Trophoblast cell (in vitro differentiated cells and primary cell): ENCODE measurements at regions not wholly inside any gene's neighbourhood (a gene's known extent, or its start where the extent isn't known, plus 50 kb on each side); places are given as distances from the start of the nearest gene placed in this dataset.

Experiments
- DNase-seq, 2 donors: peaks; one replicate each; pipeline ENCODE4 v3.0.0-alpha.2; 2016
- H2AFZ ChIP-seq: 2 replicates; pipeline ENCODE4 v1.6.1; 2013; ENCODE audit warnings: low read length, moderate library complexity, mild to moderate bottlenecking; ENCODE audit not compliant: insufficient read depth, poor library complexity
- H2AK5ac ChIP-seq: 2 replicates; pipeline ENCODE4 v1.6.1; 2013; ENCODE audit warnings: mild to moderate bottlenecking, low read length
- H2BK120ac ChIP-seq: 2 replicates; pipeline ENCODE4 v1.6.1; 2013; ENCODE audit warnings: low read length, mild to moderate bottlenecking, moderate library complexity; ENCODE audit not compliant: insufficient read depth, poor library complexity
- H2BK12ac ChIP-seq: 2 replicates; pipeline ENCODE4 v1.6.1; 2013; ENCODE audit warnings: mild to moderate bottlenecking, low read length, moderate library complexity
- H2BK5ac ChIP-seq: 2 replicates; pipeline ENCODE4 v1.6.1; 2013; ENCODE audit warnings: low read length, low read depth, moderate library complexity, mild to moderate bottlenecking; ENCODE audit not compliant: poor library complexity
- H3K14ac ChIP-seq: 2 replicates; pipeline ENCODE4 v1.6.1; 2013; ENCODE audit warnings: mild to moderate bottlenecking, low read length
- H3K18ac ChIP-seq: 2 replicates; pipeline ENCODE4 v1.6.1; 2013; ENCODE audit warnings: mild to moderate bottlenecking, low read length
- H3K23ac ChIP-seq: 2 replicates; pipeline ENCODE4 v1.6.1; 2013; ENCODE audit warnings: low read length
- H3K27ac ChIP-seq: 2 replicates; pipeline ENCODE4 v1.5.1; 2013; ENCODE audit warnings: low read depth, mild to moderate bottlenecking, inconsistent platforms, low read length, moderate library complexity
- H3K27me3 ChIP-seq: 2 replicates; pipeline ENCODE4 v1.6.1; 2013; ENCODE audit warnings: inconsistent platforms, mild to moderate bottlenecking, low read length, moderate library complexity; ENCODE audit not compliant: insufficient read depth
- H3K36me3 ChIP-seq, 2 experiments: 1 replicate in 1 of 2; 2 replicates in 1 of 2; pipeline ENCODE4 v1.6.1; 2013; ENCODE audit warnings: low read length in 2 of 2, mild to moderate bottlenecking in 2 of 2, moderate library complexity in 1 of 2; ENCODE audit not compliant: insufficient read depth in 2 of 2, control insufficient read depth in 1 of 2
- H3K4ac ChIP-seq: 2 replicates; pipeline ENCODE4 v1.6.1; 2013; ENCODE audit warnings: low read depth, mild to moderate bottlenecking, low read length, moderate library complexity
- H3K4me1 ChIP-seq, 2 experiments: 1 replicate in 1 of 2; 2 replicates in 1 of 2; pipeline ENCODE4 v1.6.1; 2013; ENCODE audit warnings: low read length in 2 of 2, mild to moderate bottlenecking in 2 of 2, moderate library complexity in 1 of 2; ENCODE audit not compliant: insufficient read depth in 2 of 2, control insufficient read depth in 1 of 2
- H3K4me2 ChIP-seq: 2 replicates; pipeline ENCODE4 v1.6.1; 2013; ENCODE audit warnings: inconsistent platforms, mild to moderate bottlenecking, low read length, moderate library complexity
- H3K4me3 ChIP-seq: 2 replicates; pipeline ENCODE4 v1.5.1; 2013; ENCODE audit warnings: mild to moderate bottlenecking, low read depth, low read length, inconsistent platforms
- H3K79me1 ChIP-seq: one replicate; pipeline ENCODE4 v1.6.1; 2013; ENCODE audit warnings: low read length
- H3K79me2 ChIP-seq: 2 replicates; pipeline ENCODE4 v1.6.1; 2013; ENCODE audit warnings: low read length, mild to moderate bottlenecking; ENCODE audit not compliant: control insufficient read depth, insufficient read depth, poor library complexity
- H3K9ac ChIP-seq: 2 replicates; pipeline ENCODE4 v1.6.1; 2013; ENCODE audit warnings: mild to moderate bottlenecking, low read length
- H3K9me3 ChIP-seq: 2 replicates; pipeline ENCODE4 v1.6.1; 2013; ENCODE audit warnings: low read depth, mild to moderate bottlenecking, control low read depth, inconsistent platforms, low read length; ENCODE audit not compliant: insufficient read depth
- H4K12ac ChIP-seq: 2 replicates; pipeline ENCODE4 v1.6.1; 2013; ENCODE audit warnings: low read depth, mild to moderate bottlenecking, low read length, moderate library complexity
- H4K8ac ChIP-seq: 2 replicates; pipeline ENCODE4 v1.6.1; 2013; ENCODE audit warnings: low read depth, mild to moderate bottlenecking, low read length, moderate library complexity
- H4K91ac ChIP-seq: one replicate; pipeline ENCODE4 v1.6.1; 2013; ENCODE audit warnings: low read depth, mild to moderate bottlenecking, low read length, moderate library complexity
- WGBS: extraction: QIAGEN DNeasy Blood & Tissue Kit; methylation state at CpG from one replicate; pipeline ENCODE4 v1.1.7; 2013; ENCODE audit warnings: missing lambda C conversion rate; ENCODE audit not compliant: insufficient read length, insufficient coverage; ENCODE audit errors: extremely low coverage; 5-methylcytosine and 5-hydroxymethylcytosine counted together

GRCh38 chrX:97705936-97706335 is 822.2 kb downstream of the RPA4 start:
- no peak overlapping the region for H4K12ac ChIP-seq
- H3K27me3 ChIP-seq, result no peaks in the 10 kb centered on the region
- H2BK5ac ChIP-seq, result no peak overlapping the region
- no peak overlapping the region for H2AFZ ChIP-seq
- H3K4ac ChIP-seq, result no peak overlapping the region
- no peak for DNase-seq
- H3K4me3 ChIP-seq, result no peak overlapping the region
- no peak overlapping the region for H3K4me2 ChIP-seq
- H3K36me3 ChIP-seq, result no peaks in the 10 kb centered on the region
- WGBS, result no CpG with 5 or more reads among the region's 2 CpGs
- no peak overlapping the region for H4K8ac ChIP-seq
- H3K9me3 ChIP-seq, result no peaks in the 10 kb centered on the region
- H3K18ac ChIP-seq, result no peak overlapping the region
- H2AK5ac ChIP-seq, result no peak overlapping the region
- H3K14ac ChIP-seq, result no peak overlapping the region
- H3K4me1 ChIP-seq, result no peaks in the 10 kb centered on the region
- no peak overlapping the region for H3K9ac ChIP-seq
- no peaks in the 10 kb centered on the region for H3K79me1 ChIP-seq
- H3K23ac ChIP-seq, result no peak overlapping the region
- no peak overlapping the region for H2BK120ac ChIP-seq
- no peak overlapping the region for H4K91ac ChIP-seq
- no peak overlapping the region for H3K27ac ChIP-seq
- H3K79me2 ChIP-seq, result no peaks in the 10 kb centered on the region
- H2BK12ac ChIP-seq, result no peak overlapping the region

GRCh38 chrX:97714072-97714471 is 830.4 kb downstream of the RPA4 start:
- H3K79me1 ChIP-seq, result no peaks in the 10 kb centered on the region
- no peak overlapping the region for H3K4ac ChIP-seq
- H2AK5ac ChIP-seq, result no peak overlapping the region
- no peak overlapping the region for H3K18ac ChIP-seq
- H3K14ac ChIP-seq, result no peak overlapping the region
- no peak overlapping the region for H2AFZ ChIP-seq
- H3K9me3 ChIP-seq, result no peaks in the 10 kb centered on the region
- DNase-seq, result no peak
- H4K8ac ChIP-seq, result no peak overlapping the region
- no peak overlapping the region for H3K4me2 ChIP-seq
- no peak overlapping the region for H4K91ac ChIP-seq
- no peak overlapping the region for H3K23ac ChIP-seq
- H3K9ac ChIP-seq, result no peak overlapping the region
- H3K36me3 ChIP-seq, result no peaks in the 10 kb centered on the region
- H3K27me3 ChIP-seq, result no peaks in the 10 kb centered on the region
- no peaks in the 10 kb centered on the region for H3K4me1 ChIP-seq
- no peak overlapping the region for H2BK12ac ChIP-seq
- no peak overlapping the region for H2BK120ac ChIP-seq
- no peak overlapping the region for H2BK5ac ChIP-seq
- no peaks in the 10 kb centered on the region for H3K79me2 ChIP-seq
- no peak overlapping the region for H4K12ac ChIP-seq
- no peak overlapping the region for H3K27ac ChIP-seq
- no peak overlapping the region for H3K4me3 ChIP-seq

GRCh38 chrX:97728215-97728614 is 844.5 kb downstream of the RPA4 start:
- no peak overlapping the region for H3K23ac ChIP-seq
- H3K4ac ChIP-seq, result no peak overlapping the region
- no peak overlapping the region for H2AK5ac ChIP-seq
- no peak overlapping the region for H2AFZ ChIP-seq
- no peak overlapping the region for H2BK120ac ChIP-seq
- no peak overlapping the region for H3K4me3 ChIP-seq
- no peak overlapping the region for H3K9ac ChIP-seq
- no peak overlapping the region for H3K4me2 ChIP-seq
- no peaks in the 10 kb centered on the region for H3K9me3 ChIP-seq
- no peak overlapping the region for H2BK5ac ChIP-seq
- H3K14ac ChIP-seq, result no peak overlapping the region
- no peak overlapping the region for H2BK12ac ChIP-seq
- H4K91ac ChIP-seq, result no peak overlapping the region
- no peak overlapping the region for H3K27ac ChIP-seq
- no peak overlapping the region for H4K12ac ChIP-seq
- no CpG with 5 or more reads among the region's 2 CpGs for whole genome bisulfite sequencing
- no peaks in the 10 kb centered on the region for H3K27me3 ChIP-seq
- DNase-seq, result no peak
- no peak overlapping the region for H3K18ac ChIP-seq
- no peak overlapping the region for H4K8ac ChIP-seq
- no peaks in the 10 kb centered on the region for H3K36me3 ChIP-seq
- H3K4me1 ChIP-seq, result no peaks in the 10 kb centered on the region
- H3K79me2 ChIP-seq, result no peaks in the 10 kb centered on the region
- H3K79me1 ChIP-seq, result no peaks in the 10 kb centered on the region

GRCh38 chrX:97740044-97740443 is 856.3 kb downstream of the RPA4 start:
- Histone ChIP-seq H3K23ac (no peak overlapping the region), H4K12ac (no peak overlapping the region)

GRCh38 chrX:97740886-97741285 is 857.2 kb downstream of the RPA4 start:
- Histone ChIP-seq H2AFZ (no peak overlapping the region), H3K4me1 (no peaks in the 10 kb centered on the region), H3K23ac (no peak overlapping the region), H3K4me2 (no peak overlapping the region), H3K27ac (no peak overlapping the region), H4K91ac (no peak overlapping the region), H2BK5ac (no peak overlapping the region), H3K79me2 (no peaks in the 10 kb centered on the region), H3K18ac (no peak overlapping the region), H3K4me3 (no peak overlapping the region), H3K36me3 (no peaks in the 10 kb centered on the region), H3K9ac (no peak overlapping the region), H4K8ac (no peak overlapping the region), H3K79me1 (no peaks in the 10 kb centered on the region), H2AK5ac (no peak overlapping the region), H3K9me3 (no peaks in the 10 kb centered on the region), H3K4ac (no peak overlapping the region), H2BK12ac (no peak overlapping the region), H4K12ac (no peak overlapping the region), H2BK120ac (no peak overlapping the region), H3K14ac (no peak overlapping the region), H3K27me3 (no peaks in the 10 kb centered on the region)
- WGBS, result no CpG with 5 or more reads among the region's 1 CpG
- DNase-seq, result no peak

More at GRCh38 chrX:97740044-97740443, 856.3 kb downstream of the RPA4 start:
- Histone ChIP-seq H3K4me2 (no peak overlapping the region), H3K4ac (no peak overlapping the region), H2BK12ac (no peak overlapping the region), H3K9me3 (no peaks in the 10 kb centered on the region), H2AK5ac (no peak overlapping the region), H2BK120ac (no peak overlapping the region), H3K79me1 (no peaks in the 10 kb centered on the region), H3K14ac (no peak overlapping the region), H3K79me2 (no peaks in the 10 kb centered on the region), H3K27me3 (no peaks in the 10 kb centered on the region), H3K36me3 (no peaks in the 10 kb centered on the region), H2AFZ (no peak overlapping the region), H3K27ac (no peak overlapping the region), H4K8ac (no peak overlapping the region), H3K4me3 (no peak overlapping the region), H3K4me1 (no peaks in the 10 kb centered on the region), H2BK5ac (no peak overlapping the region), H3K9ac (no peak overlapping the region), H3K18ac (no peak overlapping the region), H4K91ac (no peak overlapping the region)
- no peak for DNase-seq
